Tongue (tissue), 1 donor: ENCODE measurements at regions not wholly inside any gene's neighbourhood (a gene's known extent, or its start where the extent isn't known, plus 50 kb on each side); places are given as distances from the start of the nearest gene placed in this dataset.

Experiments
- DNase-seq: peaks from one replicate; pipeline ENCODE4 v3.0.0-alpha.2; 2015

- DNase-seq: no peak
Observed at GRCh38 chr11:131302836-131303235, 67.6 kb upstream of the NTM start.

GRCh38 chr11:131303611-131304119 is 66.8 kb upstream of the NTM start:
- DNase-seq: no peak

- DNase-seq: no peak
Observed at GRCh38 chr11:131305005-131305404, 65.4 kb upstream of the NTM start.

GRCh38 chr11:131307506-131307905 is 62.9 kb upstream of the NTM start:
- DNase-seq: no peak

GRCh38 chr11:131309776-131310175 is 60.6 kb upstream of the NTM start:
- DNase-seq: no peak

GRCh38 chr11:131311776-131312514 is 58.5 kb upstream of the NTM start:
- peak; percentile 45 for DNase-seq
